OCI-LY1 (cell line): ENCODE measurements at regions not wholly inside any gene's neighbourhood (a gene's known extent, or its start where the extent isn't known, plus 50 kb on each side); places are given as distances from the start of the nearest gene placed in this dataset.

ENCODE experiments used
- H2AFZ ChIP-seq: fragments of 200-600 bp; sonication (generic), shearing (Covaris generic); 2 replicates; pipeline ENCODE4 v1.6.0; 2014; ENCODE audit warnings: antibody characterized with exemption, mild to moderate bottlenecking, low read length
- H3F3A ChIP-seq: fragments of 200-600 bp; sonication (generic), shearing (Covaris generic); 2 replicates; pipeline ENCODE4 v1.6.0; 2014; ENCODE audit warnings: mild to moderate bottlenecking, antibody characterized with exemption, low read length, moderate library complexity; ENCODE audit not compliant: insufficient read depth
- H3K27ac ChIP-seq: fragments of 200-600 bp; sonication (generic); 2 replicates; pipeline ENCODE4 v1.5.1; 2014; ENCODE audit warnings: low read length, mixed run types, mild to moderate bottlenecking, low read depth; ENCODE audit not compliant: poor library complexity, severe bottlenecking
- H3K27me3 ChIP-seq: fragments of 200-600 bp; sonication (generic); 2 replicates; pipeline ENCODE4 v1.6.0; 2014; ENCODE audit warnings: antibody characterized with exemption, mild to moderate bottlenecking, low read length, moderate library complexity; ENCODE audit not compliant: insufficient read depth
- H3K36me3 ChIP-seq: fragments of 200-600 bp; sonication (generic); 2 replicates; pipeline ENCODE4 v1.6.1; 2014; ENCODE audit warnings: mild to moderate bottlenecking, antibody characterized with exemption, low read length, moderate library complexity, mixed read lengths; ENCODE audit not compliant: insufficient read depth
- H3K4me1 ChIP-seq: fragments of 200-600 bp; sonication (generic); 2 replicates; pipeline ENCODE4 v1.5.1; 2014; ENCODE audit warnings: mild to moderate bottlenecking, low read length, moderate library complexity; ENCODE audit not compliant: insufficient read depth, severe bottlenecking
- H3K4me2 ChIP-seq: fragments of 200-600 bp; sonication (generic), shearing (Covaris generic); 2 replicates; pipeline ENCODE4 v1.6.1; 2014; ENCODE audit warnings: low read length
- H3K4me3 ChIP-seq: fragments of 200-600 bp; sonication (generic); 2 replicates; pipeline ENCODE4 v1.5.1; 2014; ENCODE audit warnings: low read length, low read depth, mild to moderate bottlenecking, mixed read lengths; ENCODE audit not compliant: poor library complexity, severe bottlenecking
- H3K79me2 ChIP-seq: fragments of 200-600 bp; shearing (Covaris generic); 2 replicates; pipeline ENCODE4 v1.6.1; 2016; ENCODE audit warnings: mixed run types, low read length, mixed read lengths; ENCODE audit not compliant: insufficient read depth
- H3K9ac ChIP-seq: fragments of 200-600 bp; sonication (generic), shearing (Covaris generic); 2 replicates; pipeline ENCODE4 v1.6.1; 2014; ENCODE audit warnings: mild to moderate bottlenecking, low read length, mixed read lengths
- H3K9me2 ChIP-seq: fragments of 200-600 bp; sonication (generic), shearing (Covaris generic); 2 replicates; pipeline ENCODE4 v1.6.1; 2014; ENCODE audit warnings: low read depth, mild to moderate bottlenecking, low read length, mixed read lengths
- H3K9me3 ChIP-seq: fragments of 200-600 bp; shearing (Covaris generic); 2 replicates; pipeline ENCODE4 v1.6.1; 2014; ENCODE audit warnings: low read length, mixed read lengths
- H4K20me1 ChIP-seq: fragments of 200-600 bp; sonication (generic), shearing (Covaris generic); 2 replicates; pipeline ENCODE4 v1.6.0; 2016; ENCODE audit warnings: mild to moderate bottlenecking, low read length; ENCODE audit not compliant: insufficient read depth
- CTCF ChIP-seq: fragments of 200-600 bp; sonication (generic), shearing (Covaris generic); IDR thresholded peaks from 2 replicates; pipeline ENCODE4 v1.5.1; 2017; ENCODE audit warnings: mild to moderate bottlenecking, antibody characterized with exemption, low read length, moderate library complexity, mixed read lengths
- EZH2 ChIP-seq: fragments of 200-600 bp; sonication (generic), shearing (Covaris generic); IDR thresholded peaks from 2 replicates; pipeline ENCODE4 v1.8.0; 2017; ENCODE audit warnings: borderline replicate concordance, mixed run types, mild to moderate bottlenecking, antibody characterized with exemption, low read length, moderate library complexity, mixed read lengths

- no peaks in the 10 kb centered on the region for H3K27me3 ChIP-seq
Measured at GRCh38 chr22:48753381-48753730, 1074.3 kb downstream of the BRD1 start.

GRCh38 chr22:48752451-48753380 lies 1075.0 kb downstream of the BRD1 start:
- Histone ChIP-seq H4K20me1 (no peaks in the 10 kb centered on the region), H2AFZ (no peak overlapping the region), H3K36me3 (no peaks in the 10 kb centered on the region), H3K79me2 (no peaks in the 10 kb centered on the region), H3K27ac (no peak overlapping the region), H3F3A (no peaks in the 10 kb centered on the region), H3K9ac (no peak overlapping the region), H3K4me1 (no peaks in the 10 kb centered on the region), H3K9me2 (no peaks in the 10 kb centered on the region), H3K27me3 (no peaks in the 10 kb centered on the region), H3K4me2 (no peak overlapping the region), H3K4me3 (no peak overlapping the region), H3K9me3 (no peaks in the 10 kb centered on the region)
- TF ChIP-seq CTCF (no peak), EZH2 (no peak)

More at GRCh38 chr22:48753381-48753730, 1074.3 kb downstream of the BRD1 start:
- H3K79me2 ChIP-seq, result no peaks in the 10 kb centered on the region
- TF ChIP-seq CTCF (no peak), EZH2 (no peak)
- H3K36me3 ChIP-seq, result no peaks in the 10 kb centered on the region
- H3K9me3 ChIP-seq, result no peaks in the 10 kb centered on the region
- no peak overlapping the region for H3K4me3 ChIP-seq
- no peak overlapping the region for H3K27ac ChIP-seq
- no peaks in the 10 kb centered on the region for H4K20me1 ChIP-seq
- H3F3A ChIP-seq, result no peaks in the 10 kb centered on the region
- no peaks in the 10 kb centered on the region for H3K9me2 ChIP-seq
- no peaks in the 10 kb centered on the region for H3K4me1 ChIP-seq
- H3K4me2 ChIP-seq, result no peak overlapping the region
- no peak overlapping the region for H3K9ac ChIP-seq
- H2AFZ ChIP-seq, result no peak overlapping the region

GRCh38 chr22:48751539-48752437 lies 1075.9 kb downstream of the BRD1 start:
- H3K4me1 ChIP-seq, result no peaks in the 10 kb centered on the region
- H3K36me3 ChIP-seq, result no peaks in the 10 kb centered on the region
- no peaks in the 10 kb centered on the region for H3K9me3 ChIP-seq
- no peak for TF ChIP-seq CTCF
- no peak for TF ChIP-seq EZH2
- H4K20me1 ChIP-seq, result no peaks in the 10 kb centered on the region
- H3K27ac ChIP-seq, result no peak overlapping the region
- H3F3A ChIP-seq, result no peaks in the 10 kb centered on the region
- H3K9me2 ChIP-seq, result no peaks in the 10 kb centered on the region
- H3K4me2 ChIP-seq, result no peak overlapping the region
- no peaks in the 10 kb centered on the region for H3K27me3 ChIP-seq
- H3K9ac ChIP-seq, result no peak overlapping the region
- no peak overlapping the region for H3K4me3 ChIP-seq
- H2AFZ ChIP-seq, result no peak overlapping the region
- H3K79me2 ChIP-seq, result no peaks in the 10 kb centered on the region
